ENCODE measurements at regions not wholly inside any gene's neighbourhood (a gene's known extent, or its start where the extent isn't known, plus 50 kb on each side); places are given as distances from the start of the nearest gene placed in this dataset.
"Not testable (repeated sequence)": the region's sequence is repeated elsewhere in the genome, so short reads cannot be mapped to it uniquely, and the experiment has no call there.

GRCh38 chr16:29198231-29198630 lies 208.3 kb downstream of the NPIPB11 start:
- Histone ChIP-seq H3K4me2 (ENCODE audit: low read depth, low read length, poor library complexity, severe bottlenecking) (no peak overlapping the region), H3K79me2 (ENCODE audit: insufficient read depth, low read length) (no peaks in the 10 kb centered on the region), H3K27me3 (ENCODE audit: insufficient read depth, low read length, poor library complexity, severe bottlenecking) (no peaks in the 10 kb centered on the region), H3K9me3 (ENCODE audit: insufficient read depth, low read depth, low read length) (no peaks in the 10 kb centered on the region), H3K36me3 (ENCODE audit: insufficient read depth, low read length) (no peaks in the 10 kb centered on the region), H2AFZ (ENCODE audit: low read length) (no peak overlapping the region), H3K9me2 (replicated peaks; ENCODE audit: low read depth, low read length) (no peaks in the 10 kb centered on the region), H3K9ac (ENCODE audit: low read depth, low read length, poor library complexity, severe bottlenecking) (no peak overlapping the region), H3F3A (ENCODE audit: low read depth) (no peaks in the 10 kb centered on the region), H3K4me3 (ENCODE audit: low read length, poor library complexity, severe bottlenecking) (no peak overlapping the region), H4K20me1 (ENCODE audit: insufficient read depth, low read length, poor library complexity, severe bottlenecking) (no peaks in the 10 kb centered on the region), H3K4me1 (ENCODE audit: insufficient read depth, low read length, poor library complexity, severe bottlenecking) (no peaks in the 10 kb centered on the region)
- TF ChIP-seq EZH2phosphoT487 (IDR thresholded peaks at IDR 0.05; ENCODE audit: borderline replicate concordance) (no peak), CTCF (conservative IDR thresholded peaks at IDR 0.05; ENCODE audit: low read length) (no peak)

GRCh38 chr16:29197494-29198100 lies 208.9 kb downstream of the NPIPB11 start:
- H3K27me3 ChIP-seq (ENCODE audit: insufficient read depth, low read length, poor library complexity, severe bottlenecking); H3K9me2 ChIP-seq (replicated peaks; ENCODE audit: low read depth, low read length); H3K4me1 ChIP-seq (ENCODE audit: insufficient read depth, low read length, poor library complexity, severe bottlenecking); H3K36me3 ChIP-seq (ENCODE audit: insufficient read depth, low read length); H2AFZ ChIP-seq (ENCODE audit: low read length); H3K9ac ChIP-seq (ENCODE audit: low read depth, low read length, poor library complexity, severe bottlenecking); H3K4me2 ChIP-seq (ENCODE audit: low read depth, low read length, poor library complexity, severe bottlenecking); H4K20me1 ChIP-seq (ENCODE audit: insufficient read depth, low read length, poor library complexity, severe bottlenecking); H3F3A ChIP-seq (ENCODE audit: low read depth); H3K9me3 ChIP-seq (ENCODE audit: insufficient read depth, low read depth, low read length); H3K4me3 ChIP-seq (ENCODE audit: low read length, poor library complexity, severe bottlenecking); H3K79me2 ChIP-seq (ENCODE audit: insufficient read depth, low read length): not testable (repeated sequence)

GRCh38 chr16:29196746-29197145 lies 209.8 kb downstream of the NPIPB11 start:
- H4K20me1 ChIP-seq (ENCODE audit: insufficient read depth, low read length, poor library complexity, severe bottlenecking); H3K9ac ChIP-seq (ENCODE audit: low read depth, low read length, poor library complexity, severe bottlenecking); H3K36me3 ChIP-seq (ENCODE audit: insufficient read depth, low read length); H3K4me1 ChIP-seq (ENCODE audit: insufficient read depth, low read length, poor library complexity, severe bottlenecking); H2AFZ ChIP-seq (ENCODE audit: low read length); H3K9me3 ChIP-seq (ENCODE audit: insufficient read depth, low read depth, low read length); H3K4me2 ChIP-seq (ENCODE audit: low read depth, low read length, poor library complexity, severe bottlenecking); H3F3A ChIP-seq (ENCODE audit: low read depth); H3K79me2 ChIP-seq (ENCODE audit: insufficient read depth, low read length); H3K9me2 ChIP-seq (replicated peaks; ENCODE audit: low read depth, low read length); H3K4me3 ChIP-seq (ENCODE audit: low read length, poor library complexity, severe bottlenecking); H3K27me3 ChIP-seq (ENCODE audit: insufficient read depth, low read length, poor library complexity, severe bottlenecking): not testable (repeated sequence)

- not testable (repeated sequence) for H3K9me3 ChIP-seq (ENCODE audit: insufficient read depth, low read depth, low read length); H3K9me2 ChIP-seq (replicated peaks; ENCODE audit: low read depth, low read length); H3F3A ChIP-seq (ENCODE audit: low read depth); H3K79me2 ChIP-seq (ENCODE audit: insufficient read depth, low read length); H3K4me3 ChIP-seq (ENCODE audit: low read length, poor library complexity, severe bottlenecking); H3K4me2 ChIP-seq (ENCODE audit: low read depth, low read length, poor library complexity, severe bottlenecking); H3K27me3 ChIP-seq (ENCODE audit: insufficient read depth, low read length, poor library complexity, severe bottlenecking); H4K20me1 ChIP-seq (ENCODE audit: insufficient read depth, low read length, poor library complexity, severe bottlenecking); H3K9ac ChIP-seq (ENCODE audit: low read depth, low read length, poor library complexity, severe bottlenecking); H2AFZ ChIP-seq (ENCODE audit: low read length); H3K36me3 ChIP-seq (ENCODE audit: insufficient read depth, low read length); H3K4me1 ChIP-seq (ENCODE audit: insufficient read depth, low read length, poor library complexity, severe bottlenecking)
Observed at GRCh38 chr16:29195116-29195872, 210.4 kb downstream of the LAT start.

- not testable (repeated sequence) for H3K9me3 ChIP-seq (ENCODE audit: insufficient read depth, low read depth, low read length); H3K9me2 ChIP-seq (replicated peaks; ENCODE audit: low read depth, low read length); H3K9ac ChIP-seq (ENCODE audit: low read depth, low read length, poor library complexity, severe bottlenecking); H3K4me3 ChIP-seq (ENCODE audit: low read length, poor library complexity, severe bottlenecking); H3K79me2 ChIP-seq (ENCODE audit: insufficient read depth, low read length); H3K27me3 ChIP-seq (ENCODE audit: insufficient read depth, low read length, poor library complexity, severe bottlenecking); H3K4me2 ChIP-seq (ENCODE audit: low read depth, low read length, poor library complexity, severe bottlenecking); H2AFZ ChIP-seq (ENCODE audit: low read length); H3K4me1 ChIP-seq (ENCODE audit: insufficient read depth, low read length, poor library complexity, severe bottlenecking); H3F3A ChIP-seq (ENCODE audit: low read depth); H4K20me1 ChIP-seq (ENCODE audit: insufficient read depth, low read length, poor library complexity, severe bottlenecking); H3K36me3 ChIP-seq (ENCODE audit: insufficient read depth, low read length)
Observed at GRCh38 chr16:29194185-29194844, 209.5 kb downstream of the LAT start.

- H3K36me3 ChIP-seq (ENCODE audit: insufficient read depth, low read length); H3K9ac ChIP-seq (ENCODE audit: low read depth, low read length, poor library complexity, severe bottlenecking); H3K9me2 ChIP-seq (replicated peaks; ENCODE audit: low read depth, low read length); H3F3A ChIP-seq (ENCODE audit: low read depth); H3K4me2 ChIP-seq (ENCODE audit: low read depth, low read length, poor library complexity, severe bottlenecking); H3K27me3 ChIP-seq (ENCODE audit: insufficient read depth, low read length, poor library complexity, severe bottlenecking); H3K79me2 ChIP-seq (ENCODE audit: insufficient read depth, low read length); H2AFZ ChIP-seq (ENCODE audit: low read length); H4K20me1 ChIP-seq (ENCODE audit: insufficient read depth, low read length, poor library complexity, severe bottlenecking); H3K4me1 ChIP-seq (ENCODE audit: insufficient read depth, low read length, poor library complexity, severe bottlenecking); H3K9me3 ChIP-seq (ENCODE audit: insufficient read depth, low read depth, low read length); H3K4me3 ChIP-seq (ENCODE audit: low read length, poor library complexity, severe bottlenecking): not testable (repeated sequence)
Observed at GRCh38 chr16:29193634-29194033, 208.8 kb downstream of the LAT start.

All from Loucy (cell line).